D721Med (cell line): ENCODE measurements at regions not wholly inside any gene's neighbourhood (a gene's known extent, or its start where the extent isn't known, plus 50 kb on each side); places are given as distances from the start of the nearest gene placed in this dataset.

Experiments used
- DNase-seq: peaks from one replicate; pipeline ENCODE4 v3.0.0; 2011; ENCODE audit warnings: low spot score; ENCODE audit not compliant: insufficient read length
- FAIRE-seq: peaks from 2 replicates; lab custom pipeline; 2011; peaks lifted over from hg19 to GRCh38; lab: Jason Lieb, UNC
- CTCF ChIP-seq: IDR thresholded peaks from 2 replicates; pipeline ENCODE4 v1.5.1; 2012; ENCODE audit warnings: mild to moderate bottlenecking, control low read depth; ENCODE audit not compliant: insufficient read depth; ENCODE audit errors: missing control alignments

DNA sequence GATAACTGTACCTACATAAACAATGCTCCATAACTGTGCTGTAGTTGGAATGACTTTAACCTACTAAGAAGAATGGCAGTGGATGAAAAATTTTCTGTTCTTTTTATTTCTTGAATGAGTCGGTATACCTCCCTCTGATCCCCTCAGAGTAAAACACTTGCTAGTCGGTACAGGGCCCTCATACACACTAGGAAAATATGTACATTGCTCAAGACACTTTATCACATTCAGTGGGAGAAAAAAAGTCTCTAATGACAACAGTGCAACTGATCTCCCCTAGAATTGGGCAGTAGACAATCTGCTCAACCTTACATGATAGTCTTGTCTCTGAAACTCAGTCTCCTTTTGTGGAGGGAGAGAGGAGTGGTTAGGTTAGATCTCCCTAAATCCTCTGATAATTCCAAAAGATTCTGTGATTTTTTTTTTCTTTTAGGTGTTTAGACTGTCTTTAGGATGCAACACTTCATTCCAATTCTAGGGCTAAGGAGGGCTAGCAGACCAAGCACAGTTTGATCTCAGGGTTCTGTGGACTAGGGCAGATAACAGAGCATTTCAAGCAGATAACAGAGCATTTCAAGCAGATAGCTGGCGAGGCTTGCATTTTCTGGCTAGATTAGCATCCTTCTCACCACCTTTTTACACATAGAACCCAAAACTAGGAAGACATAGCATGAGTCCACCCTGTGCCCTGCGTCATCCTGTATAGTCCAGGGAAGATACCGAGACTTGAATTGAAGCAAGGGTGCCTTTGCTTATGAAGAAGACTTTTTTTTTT, 100.3 kb upstream of the TNFAIP3 start:
- TF ChIP-seq CTCF: no peak
- no peak for DNase-seq
- no peak for FAIRE-seq

GRCh38 chr6:137767465-137767864, 99.6 kb upstream of the TNFAIP3 start:
- no peak for DNase-seq
- no peak for TF ChIP-seq CTCF
- FAIRE-seq: no peak

- no peak for TF ChIP-seq CTCF
- DNase-seq: no peak
- FAIRE-seq: no peak
Observed at GRCh38 chr6:137767911-137768690, 99.0 kb upstream of the TNFAIP3 start.

DNA sequence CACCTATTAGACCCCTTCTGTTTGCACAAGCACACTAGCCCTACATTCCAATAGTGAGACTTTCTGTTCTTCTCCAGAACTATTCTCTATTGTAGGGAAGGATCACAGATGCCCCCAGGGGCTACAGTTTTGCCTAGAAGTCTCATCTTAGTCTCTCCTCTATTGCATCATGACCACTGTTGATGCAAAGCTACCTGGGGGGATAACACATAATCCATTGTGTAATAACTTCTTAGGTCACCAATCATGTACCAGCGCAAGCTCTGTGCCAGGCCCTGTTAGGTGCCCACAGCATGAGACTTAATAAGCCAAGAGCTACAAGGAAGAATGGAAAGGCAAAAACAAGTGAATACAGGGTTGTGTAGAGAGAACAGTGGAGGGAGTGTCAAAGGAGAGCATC, 98.1 kb upstream of the TNFAIP3 start:
- no peak for TF ChIP-seq CTCF
- FAIRE-seq (no peak), DNase-seq (no peak)

GRCh38 chr6:137769797-137770362, 97.2 kb upstream of the TNFAIP3 start:
- no peak for TF ChIP-seq CTCF
- DNase-seq: no peak
- FAIRE-seq: no peak

DNA sequence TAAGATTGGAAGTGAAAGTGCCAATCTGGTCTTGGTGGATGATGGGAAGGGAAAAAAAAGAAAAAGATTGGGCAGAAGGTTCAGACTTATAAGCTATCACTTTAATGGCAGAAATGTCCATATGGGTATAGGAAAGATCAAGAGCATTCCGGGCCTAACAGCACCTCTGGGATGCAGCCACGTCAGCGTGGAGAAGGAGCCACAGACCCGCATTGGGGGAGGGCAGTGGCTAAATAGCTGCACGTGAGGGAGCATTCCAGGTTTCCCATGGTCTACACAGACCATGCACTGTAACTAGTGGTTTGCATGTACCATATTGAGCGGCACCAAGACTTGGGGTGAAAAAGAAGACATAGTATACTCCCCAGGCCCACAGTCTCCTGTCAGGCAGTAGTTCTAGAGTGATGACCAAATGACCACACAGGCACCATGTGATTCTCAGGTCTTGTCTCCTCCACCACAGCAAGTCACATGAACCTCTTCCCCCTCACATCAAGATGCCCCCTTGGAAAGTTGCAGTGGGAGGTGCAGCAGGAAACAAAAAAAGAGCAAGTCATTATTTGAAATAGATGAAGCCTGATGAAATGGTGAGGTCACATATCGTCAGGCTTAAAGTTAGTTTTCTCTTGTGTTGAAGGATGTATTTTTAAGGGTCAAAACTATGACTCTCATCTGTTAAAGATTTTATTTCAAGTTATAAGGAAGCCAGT, 94.4 kb upstream of the TNFAIP3 start:
- DNase-seq: no peak
- FAIRE-seq: no peak
- no peak for TF ChIP-seq CTCF
